K562 (cell line): ENCODE measurements at regions not wholly inside any gene's neighbourhood (a gene's known extent, or its start where the extent isn't known, plus 50 kb on each side); places are given as distances from the start of the nearest gene placed in this dataset.

ENCODE experiments used
- ATAC-seq: fragments of 200-7000 bp; cut with Tn5 transposase; 3 replicates; pipeline ENCODE4 v1.9.1; 2020; ENCODE audit warnings: moderate library complexity
- BruUV-seq: library from RNA; stranded (reverse); fragments of 400-500 nt; replicated peaks from 2 replicates; lab custom pipeline; 2021; lab: Mats Ljungman, UMichigan
- CTCF ChIA-PET: fragments of 300-600 bp; formaldehyde crosslinking; extraction: SDS; loops from one replicate; lab custom pipeline; 2021; ENCODE audit warnings: low intra/inter-chr PET ratio; lab: Yijun Ruan, JAX
- POLR2A ChIA-PET: fragments of 300-600, 350-650 bp; sonication (Branson Sonifier 250); formaldehyde crosslinking; extraction: SDS; loops from one replicate; lab custom pipeline; 2021; ENCODE audit warnings: antibody characterized with exemption, inconsistent platforms; lab: Yijun Ruan, JAX
- DNase-seq, 4 experiments: peaks; one replicate each; pipeline versions ENCODE4 v3.0.0 to v3.0.0-alpha.2; 2011 to 2018; ENCODE audit warnings: low spot score in 3 of 4, mixed read lengths in 3 of 4; ENCODE audit errors: extremely low read depth in 1 of 4
- FAIRE-seq: peaks from 2 replicates; lab custom pipeline; 2011; peaks lifted over from hg19 to GRCh38; lab: Jason Lieb, UNC
- H2AFZ ChIP-seq: 2 replicates; pipeline ENCODE4 v1.6.0; 2011; ENCODE audit warnings: low read depth, low read length, control low read depth, inconsistent platforms
- H3K27ac ChIP-seq: fragments of 200-600 bp; 3 replicates; pipeline ENCODE4 v1.8.0; 2011; ENCODE audit warnings: low read depth, mild to moderate bottlenecking, control low read depth, inconsistent platforms, low read length, moderate library complexity, mixed read lengths; ENCODE audit errors: extremely low read depth
- H3K27me3 ChIP-seq, 2 experiments: fragments of 300-600 bp in 1 of 2; 2 replicates in 1 of 2; 3 replicates in 1 of 2; pipeline versions ENCODE4 v1.6.0 to v1.8.0; 2011; ENCODE audit warnings: inconsistent platforms in 2 of 2, low read length in 2 of 2, mild to moderate bottlenecking in 1 of 2, mixed read lengths in 1 of 2, moderate library complexity in 1 of 2; ENCODE audit not compliant: control insufficient read depth in 2 of 2, insufficient read depth in 2 of 2
- H3K36me3 ChIP-seq: fragments of 300-600 bp; 3 replicates; pipeline ENCODE4 v1.8.0; 2011; ENCODE audit warnings: mild to moderate bottlenecking, low read length, inconsistent platforms; ENCODE audit not compliant: control insufficient read depth, insufficient read depth
- H3K4me1 ChIP-seq, 2 experiments: fragments of 200-600 bp in 1 of 2; replicated peaks in 1 of 2; 2 replicates in 1 of 2; 3 replicates in 1 of 2; pipeline versions ENCODE4 v1.5.1 to v1.8.0; 2011; ENCODE audit warnings: inconsistent platforms in 2 of 2, low read length in 2 of 2, mild to moderate bottlenecking in 1 of 2, mixed read lengths in 1 of 2, moderate library complexity in 1 of 2; ENCODE audit not compliant: control insufficient read depth in 2 of 2, insufficient read depth in 2 of 2
- H3K4me2 ChIP-seq: 2 replicates; pipeline ENCODE4 v1.6.1; 2011; ENCODE audit warnings: low read length, control low read depth, inconsistent platforms, mixed read lengths; ENCODE audit not compliant: insufficient read depth
- H3K4me3 ChIP-seq: fragments of 200-600 bp; sonication (generic), shearing (Covaris generic); 2 replicates; pipeline ENCODE4 v1.5.1; 2016; ENCODE audit warnings: control low read depth, inconsistent platforms
- H3K79me2 ChIP-seq: fragments of 200-600 bp; 3 replicates; pipeline ENCODE4 v1.8.0; 2011; ENCODE audit warnings: low read length, inconsistent platforms; ENCODE audit not compliant: control insufficient read depth, insufficient read depth
- H3K9ac ChIP-seq, 2 experiments: 2 replicates each; pipeline versions ENCODE4 v1.6.0 to v1.6.1; 2011; ENCODE audit warnings: low read depth in 2 of 2, low read length in 2 of 2, control low read depth in 1 of 2, inconsistent platforms in 1 of 2, mild to moderate bottlenecking in 1 of 2, mixed read lengths in 1 of 2; ENCODE audit not compliant: insufficient read depth in 1 of 2
- H3K9me1 ChIP-seq: one replicate; pipeline ENCODE4 v1.6.0; 2011; ENCODE audit warnings: inconsistent platforms, mild to moderate bottlenecking, low read length, moderate library complexity; ENCODE audit not compliant: control insufficient read depth, insufficient read depth
- H3K9me3 ChIP-seq: replicated peaks from 2 replicates; pipeline ENCODE4 v1.5.1; 2011; ENCODE audit warnings: low read depth, low read length, inconsistent platforms; ENCODE audit not compliant: control insufficient read depth, insufficient read depth
- H4K20me1 ChIP-seq: replicated peaks from 2 replicates; pipeline ENCODE4 v1.6.1; 2011; ENCODE audit warnings: low read length, inconsistent platforms, mixed read lengths; ENCODE audit not compliant: control insufficient read depth, insufficient read depth
- MYBL2 ChIP-seq, 2 experiments: fragments of 450-650 bp in 1 of 2; sonication (generic) in 1 of 2; formaldehyde crosslinking in 1 of 2; IDR thresholded peaks; 2 replicates each; pipeline versions ENCODE4 v1.6.1 to v1.8.1; 2017 to 2022; ENCODE audit warnings: borderline replicate concordance in 1 of 2, inconsistent platforms in 1 of 2, low read depth in 1 of 2, mild to moderate bottlenecking in 1 of 2, missing genetic modification reagents in 1 of 2, moderate library complexity in 1 of 2
- RAD51 ChIP-seq: fragments of 450-650 bp; IDR thresholded peaks from 2 replicates; pipeline ENCODE4 v1.7.1; 2016; ENCODE audit warnings: low read depth, mild to moderate bottlenecking, borderline replicate concordance
- SMC3 ChIP-seq: conservative IDR thresholded peaks from 2 replicates; pipeline ENCODE4 v1.6.1; 2011; ENCODE audit warnings: low read depth, low read length, improper control_type of control experiment; ENCODE audit not compliant: insufficient read depth
- TFE3 ChIP-seq: fragments of 450-650 bp; formaldehyde crosslinking; IDR thresholded peaks from 2 replicates; pipeline ENCODE4 v1.4.0; 2020; ENCODE audit warnings: mild to moderate bottlenecking, mixed read lengths
- ZFP1 ChIP-seq: fragments of 450-650 bp; formaldehyde crosslinking; IDR thresholded peaks from 2 replicates; pipeline ENCODE4 v1.4.0; 2020; ENCODE audit warnings: mild to moderate bottlenecking, mixed read lengths
- ZSCAN29 ChIP-seq: fragments of 450-650 bp; IDR thresholded peaks from 2 replicates; pipeline ENCODE4 v1.6.1; 2017
- WGBS: fragments of 100-300 bp; shearing (Covaris generic); methylation state at CpG from one replicate; pipeline ENCODE4 v1.1.6; 2016; ENCODE audit warnings: low coverage, mixed read lengths; ENCODE audit not compliant: insufficient coverage; ENCODE audit errors: missing lambda C conversion rate; 5-methylcytosine and 5-hydroxymethylcytosine counted together
- in situ Hi-C: fragments of 300-500 bp; cut with MboI; formaldehyde crosslinking; loops from 4 replicates; pipeline ENCODE4 v1.15.0; 2018; ENCODE audit warnings: inconsistent platforms, mixed read lengths
- intact Hi-C: fragments of 100-400 bp; cut with micrococcal nuclease; formaldehyde crosslinking; loops from 2 replicates; pipeline ENCODE4 v1.14.2; 2022
- TF ChIP-seq, protein P1 (sequence below): sonication (generic); IDR thresholded peaks from 2 replicates; pipeline ENCODE4 v1.6.1; 2016

DNA sequence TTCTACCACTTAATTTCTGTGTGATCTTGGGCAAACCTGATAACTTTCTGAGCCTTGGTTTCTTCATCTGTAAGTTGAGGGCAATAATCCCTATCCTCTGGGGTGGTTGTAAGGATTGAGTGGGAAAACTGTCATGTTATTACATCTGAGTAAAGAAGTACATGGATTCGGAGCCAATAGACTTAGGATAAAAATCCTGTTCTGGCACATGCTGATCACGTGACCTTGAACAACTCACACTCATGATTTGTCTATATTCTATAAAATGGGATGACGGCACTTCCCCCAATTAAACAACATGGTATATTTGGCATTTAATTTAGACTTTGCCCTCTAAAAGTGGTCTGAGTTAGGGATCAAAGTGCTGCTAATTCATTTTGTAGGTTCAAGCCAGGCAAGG is 315.5 kb downstream of the PLPP3 start:
- CTCF ChIA-PET: no interaction called here
- no peak for FAIRE-seq
- no peaks in the 10 kb centered on the region for H3K36me3 ChIP-seq
- H3K9ac ChIP-seq: no peak overlapping the region
- H3K9me1 ChIP-seq: no peaks in the 10 kb centered on the region
- no peak overlapping the region for H3K4me2 ChIP-seq
- no peaks in the 10 kb centered on the region for H3K4me1 ChIP-seq
- DNase-seq: no peak
- no peaks in the 10 kb centered on the region for H3K79me2 ChIP-seq
- H3K9me3 ChIP-seq: no peaks in the 10 kb centered on the region
- POLR2A ChIA-PET: no interaction called here
- H3K27me3 ChIP-seq: no peaks in the 10 kb centered on the region
- WGBS: 0% methylated on average over 3 of the region's 3 CpGs
- BruUV-seq: no TSS peak
- ATAC-seq: no peak
- TF ChIP-seq ZSCAN29 (no peak), RAD51 (peak; percentile 50; the same call in 1 of the 2 replicates), SMC3 (no peak), TFE3 (CRISPR knock-in tag) (peak; percentile 92)
- H4K20me1 ChIP-seq: no peaks in the 10 kb centered on the region
- no peak overlapping the region for H3K4me3 ChIP-seq
- intact Hi-C loops: no loop called here
- no peak overlapping the region for H2AFZ ChIP-seq
- in situ Hi-C loops: no loop called here
- H3K27ac ChIP-seq: no peak overlapping the region

DNA sequence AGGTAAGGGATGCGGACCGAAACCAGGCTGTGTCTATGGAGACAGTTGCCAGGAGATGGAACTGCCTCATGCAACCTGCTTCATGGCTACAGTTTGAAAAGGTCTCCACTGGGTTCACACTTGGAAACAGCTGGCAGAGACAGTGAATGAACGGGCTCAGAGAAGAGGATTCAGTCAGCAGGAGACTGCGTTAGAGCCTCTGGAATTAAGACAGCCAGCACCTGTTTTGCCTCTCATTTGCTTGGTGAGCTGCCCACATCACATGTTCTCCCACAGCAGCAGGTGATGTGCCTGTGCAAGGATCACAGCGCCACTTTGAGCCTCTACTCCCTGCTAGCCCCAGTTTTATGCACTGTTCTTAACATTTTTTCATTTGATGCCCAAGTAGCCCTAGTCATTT is 321.0 kb downstream of the PLPP3 start:
- intact Hi-C loops: no loop called here

More for the DNA sequence above, 321.0 kb downstream of the PLPP3 start:
- FAIRE-seq (no peak), ATAC-seq (no peak), DNase-seq (no peak)
- H2AFZ ChIP-seq: no peak overlapping the region
- no peaks in the 10 kb centered on the region for H3K9me3 ChIP-seq
- no peak overlapping the region for H3K9ac ChIP-seq
- in situ Hi-C loops: no loop called here
- ChIA-PET CTCF (no interaction called here), POLR2A (no interaction called here)
- no peaks in the 10 kb centered on the region for H3K36me3 ChIP-seq
- no peaks in the 10 kb centered on the region for H3K79me2 ChIP-seq
- WGBS: 2% methylated on average over 5 of the region's 5 CpGs
- H3K4me2 ChIP-seq: no peak overlapping the region
- H3K4me1 ChIP-seq: no peaks in the 10 kb centered on the region
- H3K27me3 ChIP-seq: no peaks in the 10 kb centered on the region
- no TSS peak for BruUV-seq
- TF ChIP-seq MYBL2 (IDR thresholded peaks at IDR 0.05; ENCODE audit: low read depth) (no peak), MYBL2 (CRISPR knock-in tag; IDR thresholded peaks at IDR 0.05; ENCODE audit: borderline replicate concordance) (no peak), ZFP1 (CRISPR knock-in tag) (no peak)
- TF ChIP-seq, protein P1, sequence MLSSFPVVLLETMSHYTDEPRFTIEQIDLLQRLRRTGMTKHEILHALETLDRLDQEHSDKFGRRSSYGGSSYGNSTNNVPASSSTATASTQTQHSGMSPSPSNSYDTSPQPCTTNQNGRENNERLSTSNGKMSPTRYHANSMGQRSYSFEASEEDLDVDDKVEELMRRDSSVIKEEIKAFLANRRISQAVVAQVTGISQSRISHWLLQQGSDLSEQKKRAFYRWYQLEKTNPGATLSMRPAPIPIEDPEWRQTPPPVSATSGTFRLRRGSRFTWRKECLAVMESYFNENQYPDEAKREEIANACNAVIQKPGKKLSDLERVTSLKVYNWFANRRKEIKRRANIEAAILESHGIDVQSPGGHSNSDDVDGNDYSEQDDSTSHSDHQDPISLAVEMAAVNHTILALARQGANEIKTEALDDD: no peak
- H3K27ac ChIP-seq: no peak overlapping the region
- H3K9me1 ChIP-seq: no peaks in the 10 kb centered on the region
- no peaks in the 10 kb centered on the region for H4K20me1 ChIP-seq
- no peak overlapping the region for H3K4me3 ChIP-seq
